HUES64 (cell line): ENCODE measurements at regions not wholly inside any gene's neighbourhood (a gene's known extent, or its start where the extent isn't known, plus 50 kb on each side); places are given as distances from the start of the nearest gene placed in this dataset.
"Not testable (repeated sequence)": the region's sequence is repeated elsewhere in the genome, so short reads cannot be mapped to it uniquely, and the experiment has no call there.

ENCODE experiments used
- H3K27ac ChIP-seq: 2 replicates; pipeline ENCODE4 v1.7.0; 2013; ENCODE audit warnings: low read depth, low read length, inconsistent platforms
- H3K27me3 ChIP-seq: 2 replicates; pipeline ENCODE4 v1.6.1; 2013; ENCODE audit warnings: mild to moderate bottlenecking, low read length; ENCODE audit not compliant: insufficient read depth
- H3K36me3 ChIP-seq: 2 replicates; pipeline ENCODE4 v1.6.1; 2013; ENCODE audit warnings: mild to moderate bottlenecking, low read length; ENCODE audit not compliant: insufficient read depth
- H3K4me1 ChIP-seq: 2 replicates; pipeline ENCODE4 v1.6.1; 2013; ENCODE audit warnings: mild to moderate bottlenecking, low read length, moderate library complexity; ENCODE audit not compliant: insufficient read depth
- H3K4me3 ChIP-seq: 2 replicates; pipeline ENCODE4 v1.5.1; 2013; ENCODE audit warnings: mild to moderate bottlenecking, low read length, moderate library complexity
- H3K9ac ChIP-seq: 2 replicates; pipeline ENCODE4 v1.6.1; 2013; ENCODE audit warnings: mild to moderate bottlenecking, low read depth, low read length
- H3K9me3 ChIP-seq: 2 replicates; pipeline ENCODE4 v1.6.1; 2013; ENCODE audit warnings: low read depth, low read length; ENCODE audit not compliant: insufficient read depth
- WGBS: fragments of 150-250, 120-280 bp; methylation state at CpG from one replicate; pipeline ENCODE4 v1.1.7; 2013; ENCODE audit warnings: missing lambda C conversion rate; 5-methylcytosine and 5-hydroxymethylcytosine counted together

DNA sequence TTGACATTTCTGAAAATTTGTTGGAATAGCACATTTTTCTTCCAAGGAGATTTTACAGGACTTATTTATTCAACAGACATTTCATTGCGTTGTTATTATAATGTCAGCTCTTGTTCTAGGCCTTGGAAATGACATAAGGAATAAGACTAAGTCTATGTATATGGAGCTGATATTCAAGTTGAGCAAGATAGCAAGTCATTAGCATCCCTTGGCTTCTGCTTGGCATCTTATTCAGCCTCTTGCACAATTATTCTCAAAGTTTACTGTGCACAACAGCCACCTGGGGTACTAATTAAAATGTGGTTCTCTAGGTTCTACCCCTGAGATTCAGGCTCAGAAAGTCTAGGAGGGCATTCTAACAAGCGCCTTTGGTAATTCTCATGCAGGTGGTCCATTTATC, 304.8 kb upstream of the DDI1 start:
- Histone ChIP-seq H3K9me3 (peaks cover 5% of the 10 kb centered on the region; the same call in 1 of the 2 replicates), H3K9ac (no peak overlapping the region), H3K27me3 (no peaks in the 10 kb centered on the region), H3K4me1 (peaks cover 8% of the 10 kb centered on the region; the same call in 1 of the 2 replicates), H3K27ac (no peak overlapping the region), H3K4me3 (no peak overlapping the region), H3K36me3 (no peaks in the 10 kb centered on the region)
- WGBS = 100% methylated on average over 1 of the region's 2 CpGs

DNA sequence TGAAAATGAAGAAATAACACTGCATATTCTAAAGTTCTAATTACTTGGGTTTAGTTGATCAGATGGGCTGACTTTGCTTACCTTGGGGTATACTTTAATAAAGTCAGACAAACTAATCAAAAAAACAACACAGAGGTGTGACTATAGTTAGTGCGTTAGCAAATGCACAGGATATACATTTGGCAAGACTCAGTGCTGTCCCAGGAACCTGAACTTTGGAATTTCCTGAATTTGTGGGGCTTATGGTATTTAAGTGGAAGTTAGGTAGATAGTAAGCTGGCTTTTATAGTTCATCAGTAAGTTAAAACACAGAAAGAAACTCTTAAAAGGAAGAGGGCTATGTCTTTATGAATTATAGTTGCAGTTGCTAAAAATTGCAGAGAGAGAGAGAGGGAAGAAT, 302.6 kb upstream of the DDI1 start:
- no peaks in the 10 kb centered on the region for H3K36me3 ChIP-seq
- peaks cover 25% of the 10 kb centered on the region for H3K4me1 ChIP-seq
- H3K4me3 ChIP-seq = no peak overlapping the region
- 91% methylated on average over 1 of the region's 1 CpG for WGBS
- no peaks in the 10 kb centered on the region for H3K27me3 ChIP-seq
- H3K9me3 ChIP-seq = no peaks in the 10 kb centered on the region
- H3K27ac ChIP-seq = no peak overlapping the region
- no peak overlapping the region for H3K9ac ChIP-seq

DNA sequence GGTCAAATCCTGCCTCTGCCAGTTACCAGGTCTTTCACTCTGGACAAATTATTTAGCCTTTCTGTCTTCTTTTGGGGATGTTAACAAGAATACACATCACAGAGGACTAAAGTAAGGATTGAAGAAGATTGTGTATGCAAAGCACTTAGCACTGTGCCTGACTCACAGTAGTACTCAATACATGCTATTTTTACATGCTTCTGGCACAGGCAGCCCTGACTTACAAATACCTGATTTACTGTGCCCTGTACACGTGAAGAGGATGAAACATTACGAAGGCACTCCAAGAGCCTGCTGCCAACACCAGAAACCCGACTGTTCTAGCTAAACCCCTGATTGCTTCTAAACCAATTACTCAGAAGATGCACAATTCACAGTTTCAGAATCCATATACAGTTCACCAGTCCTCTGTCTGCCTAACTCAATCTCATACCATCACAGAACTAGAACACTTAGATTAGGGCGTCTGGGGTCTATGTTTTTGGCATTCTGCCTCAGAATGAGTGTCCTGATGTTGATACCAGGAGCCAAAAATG, 300.9 kb upstream of the DDI1 start:
- 82% methylated on average over 4 of the region's 4 CpGs for WGBS
- Histone ChIP-seq H3K9me3 (no peaks in the 10 kb centered on the region), H3K36me3 (no peaks in the 10 kb centered on the region), H3K4me1 (peaks cover 20% of the 10 kb centered on the region), H3K27me3 (no peaks in the 10 kb centered on the region), H3K4me3 (no peak overlapping the region), H3K9ac (no peak overlapping the region), H3K27ac (no peak overlapping the region)

DNA sequence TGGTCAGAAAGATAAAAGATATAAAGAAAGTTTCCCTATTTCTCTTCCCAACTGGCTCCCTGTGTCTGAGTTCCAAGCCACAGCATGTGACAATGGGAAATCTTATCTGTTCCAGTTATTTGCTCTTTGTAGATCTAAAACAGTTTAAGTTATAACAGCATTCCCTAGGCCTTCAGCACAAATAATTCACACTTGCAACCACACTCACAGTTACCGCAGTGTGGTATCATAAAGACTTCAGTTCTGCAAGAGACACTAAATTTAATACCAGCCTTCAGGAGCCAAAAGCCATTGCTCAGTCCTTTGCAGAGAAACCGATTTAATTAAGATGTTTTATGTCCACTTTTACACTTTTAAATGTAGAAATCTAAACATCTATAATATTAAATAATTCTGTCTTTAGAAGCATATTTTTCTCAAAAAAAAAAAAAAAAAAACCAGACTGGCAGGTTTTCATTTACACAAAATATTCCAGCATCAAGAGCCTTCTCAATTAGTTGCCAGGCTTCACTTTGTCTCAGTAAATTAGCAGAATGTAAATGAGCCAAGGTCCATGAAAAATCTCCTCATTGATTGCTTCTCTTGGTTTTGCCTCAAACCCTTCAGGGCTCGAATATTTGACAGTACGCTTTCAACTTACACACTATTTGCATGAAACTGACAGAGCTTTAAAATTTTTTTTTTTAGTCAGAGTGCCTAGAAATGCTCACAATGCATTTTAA, 300.0 kb upstream of the DDI1 start:
- 90% methylated on average over 3 of the region's 4 CpGs for WGBS
- no peaks in the 10 kb centered on the region for H3K36me3 ChIP-seq
- H3K9me3 ChIP-seq = no peaks in the 10 kb centered on the region
- H3K4me3 ChIP-seq = no peak overlapping the region
- H3K4me1 ChIP-seq = peaks cover 20% of the 10 kb centered on the region
- no peak overlapping the region for H3K27ac ChIP-seq
- H3K9ac ChIP-seq = no peak overlapping the region
- H3K27me3 ChIP-seq = no peaks in the 10 kb centered on the region

DNA sequence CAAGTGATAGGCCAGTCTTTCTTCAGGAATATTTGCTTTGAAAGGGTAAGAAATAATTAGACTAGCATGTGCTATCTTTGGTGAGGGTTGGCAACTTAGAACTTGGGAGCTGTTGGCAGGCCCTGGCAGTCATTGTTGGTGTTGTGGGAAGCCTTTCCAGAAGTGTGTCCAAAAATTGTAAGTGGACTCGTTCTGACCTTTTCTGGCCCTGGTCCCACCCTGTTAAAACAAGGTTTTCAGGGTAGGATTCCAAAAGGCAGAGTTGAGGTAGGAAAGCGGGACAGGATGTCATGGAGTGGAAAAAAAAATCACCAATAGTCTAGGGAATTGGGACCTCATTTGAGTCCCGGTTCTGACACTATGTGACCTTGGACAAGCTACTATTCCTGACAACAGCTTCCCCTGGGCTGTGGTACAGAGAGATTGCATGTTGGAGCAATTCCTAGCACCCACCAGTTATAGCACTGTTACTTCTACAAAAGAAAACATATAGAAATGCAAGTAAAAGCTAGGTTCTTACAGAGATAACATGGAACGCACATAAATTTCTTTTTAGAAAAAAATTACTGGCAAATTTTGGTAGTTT, 299.3 kb upstream of the DDI1 start:
- H3K9me3 ChIP-seq = no peaks in the 10 kb centered on the region
- peaks cover 20% of the 10 kb centered on the region for H3K4me1 ChIP-seq
- H3K27me3 ChIP-seq = no peaks in the 10 kb centered on the region
- no peak overlapping the region for H3K27ac ChIP-seq
- no peaks in the 10 kb centered on the region for H3K36me3 ChIP-seq
- H3K9ac ChIP-seq = no peak overlapping the region
- WGBS = 83% methylated on average over 3 of the region's 4 CpGs
- no peak overlapping the region for H3K4me3 ChIP-seq

DNA sequence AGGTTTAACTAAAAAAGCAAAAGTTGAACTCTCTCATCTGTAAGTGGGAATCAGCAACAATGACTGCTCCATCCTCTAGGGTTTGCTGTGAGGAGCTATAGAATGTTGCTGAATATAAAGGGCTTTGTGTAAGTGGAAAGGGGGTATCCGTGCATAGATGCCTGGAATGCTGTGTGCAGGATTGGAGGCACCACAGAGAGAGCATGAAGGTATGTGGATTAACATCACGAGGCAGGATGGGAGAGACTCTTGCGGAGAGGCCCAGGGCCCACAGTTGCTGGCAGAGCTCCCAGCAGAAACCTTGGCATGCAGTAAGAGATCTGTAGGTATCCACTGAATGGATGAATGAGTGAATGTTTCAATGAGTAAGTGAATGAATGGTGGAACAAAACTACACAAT, 298.7 kb upstream of the DDI1 start:
- Histone ChIP-seq H3K36me3 (no peaks in the 10 kb centered on the region), H3K27me3 (no peaks in the 10 kb centered on the region), H3K9me3 (no peaks in the 10 kb centered on the region), H3K27ac (no peak overlapping the region), H3K4me3 (no peak overlapping the region), H3K4me1 (peaks cover 20% of the 10 kb centered on the region), H3K9ac (no peak overlapping the region)
- 73% methylated on average over 3 of the region's 3 CpGs for WGBS

DNA sequence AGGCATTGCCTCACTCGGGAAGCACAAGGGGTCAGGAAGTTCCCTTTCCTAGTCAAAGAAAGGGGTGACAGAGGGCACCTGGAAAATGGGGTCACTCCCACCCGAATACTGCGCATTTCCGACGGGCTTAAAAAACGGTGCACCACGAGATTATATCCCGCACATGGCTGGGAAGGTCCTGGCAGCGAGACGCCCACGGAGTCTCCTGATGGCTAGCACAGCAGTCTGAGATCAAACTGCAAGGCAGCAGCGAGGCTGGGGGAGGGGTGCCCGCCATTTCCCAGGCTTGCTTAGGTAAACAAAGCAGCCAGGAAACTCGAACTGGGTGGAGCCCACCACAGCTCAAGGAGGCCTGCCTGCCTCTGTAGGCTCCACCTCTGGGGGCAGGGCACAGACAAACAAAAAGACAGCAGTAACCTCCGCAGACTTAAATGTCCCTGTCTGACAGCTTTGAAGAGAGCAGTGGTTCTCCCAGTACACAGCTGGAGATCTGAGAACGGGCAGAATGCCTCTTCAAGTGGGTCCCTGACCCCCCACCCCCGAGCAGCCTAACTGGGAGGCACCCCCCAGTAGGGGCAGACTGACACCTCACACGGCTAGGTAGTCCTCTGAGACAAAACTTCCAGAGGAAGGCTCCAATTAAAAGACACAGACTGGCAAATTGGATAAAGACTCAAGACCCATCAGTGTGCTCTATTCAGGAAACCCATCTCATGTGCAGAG, 297.2 kb upstream of the DDI1 start:
- WGBS = 15% methylated on average over 17 of the region's 18 CpGs
- H3K9me3 ChIP-seq, H3K27me3 ChIP-seq, H3K36me3 ChIP-seq: not testable (repeated sequence)
- H3K4me3 ChIP-seq = peak overlapping the region; percentile 43
- peak overlapping the region; percentile 12; the same call in 1 of the 2 replicates for H3K27ac ChIP-seq
- H3K4me1 ChIP-seq = peaks cover 20% of the 10 kb centered on the region
- H3K9ac ChIP-seq = peak overlapping the region; percentile 85

DNA sequence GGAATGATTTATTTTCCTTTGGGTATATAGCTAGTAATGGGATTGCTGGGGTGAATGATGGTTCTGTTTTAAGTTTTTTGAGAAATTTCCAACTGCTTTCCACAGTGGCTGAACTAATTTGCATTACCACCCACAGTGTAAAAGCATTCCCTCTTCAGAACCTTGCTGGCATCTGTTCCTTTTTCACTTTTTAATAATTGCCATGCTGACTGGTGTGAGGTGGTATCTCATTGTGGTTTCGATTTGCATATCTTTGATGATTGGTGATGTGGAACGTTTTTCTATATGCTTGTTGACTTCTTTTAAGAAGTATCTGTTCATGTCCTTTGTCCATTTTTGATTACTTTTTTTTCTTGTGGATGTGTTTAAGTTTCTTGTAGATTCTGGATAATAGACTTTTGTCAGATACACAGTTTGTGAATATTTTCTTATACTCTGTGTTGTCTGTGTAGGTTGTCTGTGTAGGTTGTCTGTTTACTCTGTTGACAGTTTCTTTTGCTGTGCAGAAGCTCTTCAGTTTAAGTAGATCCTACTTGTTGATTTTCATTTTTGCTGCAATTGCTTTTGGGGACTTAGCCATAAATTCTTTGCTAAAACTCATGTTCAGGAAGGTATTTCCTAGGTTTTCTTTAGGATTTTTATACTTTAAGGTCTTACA, 291.8 kb upstream of the DDI1 start:
- 69% methylated on average over 2 of the region's 2 CpGs for WGBS
- Histone ChIP-seq H3K4me3 (no peak overlapping the region), H3K4me1 (no peaks in the 10 kb centered on the region), H3K9ac (no peak overlapping the region), H3K27me3 (no peaks in the 10 kb centered on the region), H3K9me3 (peaks cover 4% of the 10 kb centered on the region; the same call in 1 of the 2 replicates), H3K36me3 (no peaks in the 10 kb centered on the region), H3K27ac (no peak overlapping the region)

DNA sequence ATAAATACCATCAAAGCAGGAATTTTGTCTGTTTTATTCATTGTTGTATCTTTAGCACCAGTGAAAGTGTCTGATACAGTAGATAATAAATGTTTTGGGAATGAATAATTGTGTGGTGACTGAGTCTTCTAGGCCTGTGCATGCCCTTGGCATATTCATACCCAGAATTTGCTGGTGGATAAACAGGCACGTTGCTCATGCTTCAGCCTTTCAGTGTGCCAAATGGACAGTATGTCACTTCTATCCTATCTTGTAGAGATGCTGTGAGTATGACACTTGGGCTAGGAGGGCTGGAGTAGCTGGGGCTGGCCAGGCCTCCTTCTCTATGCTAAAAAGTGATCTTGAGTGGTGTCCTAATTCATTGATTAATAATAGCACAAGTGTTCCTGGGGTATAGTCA, 287.3 kb upstream of the DDI1 start:
- Histone ChIP-seq H3K27me3 (no peaks in the 10 kb centered on the region), H3K36me3 (no peaks in the 10 kb centered on the region), H3K9ac (no peak overlapping the region), H3K27ac (no peak overlapping the region), H3K4me3 (no peak overlapping the region), H3K4me1 (no peaks in the 10 kb centered on the region), H3K9me3 (peaks cover 4% of the 10 kb centered on the region; the same call in 1 of the 2 replicates)
- WGBS = 92% methylated on average over 1 of the region's 1 CpG

DNA sequence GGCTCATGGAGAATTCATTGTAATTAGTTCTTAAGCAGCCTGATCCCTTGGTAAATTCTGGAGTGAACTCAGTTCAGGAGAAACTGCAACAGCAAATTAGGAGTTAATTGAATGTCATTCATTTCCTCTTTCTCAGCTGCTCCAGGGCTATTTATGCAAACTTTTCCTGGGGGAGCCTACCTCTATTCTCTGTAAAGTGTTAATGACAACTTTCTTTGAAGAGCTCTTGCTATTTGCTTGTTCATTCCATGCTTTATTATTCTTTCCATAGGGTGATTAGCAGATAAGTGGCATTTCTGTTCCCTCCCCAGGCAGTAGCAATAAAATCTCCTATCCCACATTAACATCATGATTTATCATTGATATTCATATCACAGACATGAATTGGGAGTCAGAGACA, 267.6 kb upstream of the DDI1 start:
- Histone ChIP-seq H3K36me3 (no peaks in the 10 kb centered on the region), H3K27me3 (no peaks in the 10 kb centered on the region), H3K4me1 (peaks cover 8% of the 10 kb centered on the region), H3K4me3 (no peak overlapping the region), H3K9ac (no peak overlapping the region), H3K9me3 (no peaks in the 10 kb centered on the region), H3K27ac (no peak overlapping the region)

DNA sequence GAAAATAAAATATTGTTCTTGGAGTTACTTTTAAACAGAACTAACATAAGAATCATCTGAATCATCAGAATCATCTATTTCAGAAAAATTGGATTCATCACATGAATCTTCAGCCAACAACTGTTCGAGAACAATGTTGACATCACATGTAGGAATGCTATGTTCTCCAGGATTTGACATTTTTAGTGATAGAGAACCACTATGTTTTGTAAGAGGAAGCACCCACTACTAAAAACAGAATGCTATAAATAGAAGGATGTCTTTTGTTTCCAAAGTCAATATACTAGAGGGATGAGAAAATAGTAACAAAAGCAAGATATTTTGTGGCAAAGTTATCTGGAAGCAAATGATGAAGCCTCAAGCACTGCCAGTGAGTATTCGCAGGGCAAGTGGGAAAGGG, 263.4 kb upstream of the DDI1 start:
- no peak overlapping the region for H3K27ac ChIP-seq
- H3K36me3 ChIP-seq = no peaks in the 10 kb centered on the region
- WGBS = 86% methylated on average over 2 of the region's 2 CpGs
- H3K4me3 ChIP-seq = no peak overlapping the region
- no peak overlapping the region for H3K9ac ChIP-seq
- no peaks in the 10 kb centered on the region for H3K9me3 ChIP-seq
- no peaks in the 10 kb centered on the region for H3K27me3 ChIP-seq
- peaks cover 8% of the 10 kb centered on the region for H3K4me1 ChIP-seq
